DMS153 treated with DMSO at 0.1 percent for 48 hours (cell line): ENCODE measurements at regions not wholly inside any gene's neighbourhood (a gene's known extent, or its start where the extent isn't known, plus 50 kb on each side); places are given as distances from the start of the nearest gene placed in this dataset.
"Not testable (repeated sequence)": the region's sequence is repeated elsewhere in the genome, so short reads cannot be mapped to it uniquely, and the experiment has no call there.

Source experiments
- DNase-seq: peaks from one replicate; lab custom pipeline; 2025; ENCODE audit not compliant: unreplicated experiment; lab: John Stamatoyannopoulos, UW

GRCh38 chr2:41033127-41033526 lies 581.2 kb upstream of the SLC8A1 start:
- no peak for DNase-seq

GRCh38 chr2:41038408-41038807 lies 586.5 kb upstream of the SLC8A1 start:
- no peak for DNase-seq

GRCh38 chr2:41039750-41040149 lies 587.9 kb upstream of the SLC8A1 start:
- not testable (repeated sequence) for DNase-seq

- no peak for DNase-seq
Observed at GRCh38 chr2:41040782-41041520, 589.1 kb upstream of the SLC8A1 start.

- DNase-seq = no peak
Observed at GRCh38 chr2:41042343-41042742, 590.5 kb upstream of the SLC8A1 start.

- DNase-seq = no peak
Observed at GRCh38 chr2:41061356-41061755, 609.5 kb upstream of the SLC8A1 start.

GRCh38 chr2:41062336-41062735 lies 610.4 kb upstream of the SLC8A1 start:
- DNase-seq = no peak

GRCh38 chr2:41066168-41066567 lies 614.3 kb upstream of the SLC8A1 start:
- DNase-seq = no peak

- peak; percentile 53 for DNase-seq
Observed at GRCh38 chr2:41068740-41069139, 616.9 kb upstream of the SLC8A1 start.

GRCh38 chr2:41078341-41078740 lies 626.5 kb upstream of the SLC8A1 start:
- no peak for DNase-seq

- DNase-seq = no peak
Observed at GRCh38 chr2:41079011-41079410, 627.1 kb upstream of the SLC8A1 start.

- DNase-seq = no peak
Observed at GRCh38 chr2:41084321-41084720, 632.4 kb upstream of the SLC8A1 start.

GRCh38 chr2:41087946-41088345 lies 636.1 kb upstream of the SLC8A1 start:
- DNase-seq = no peak

GRCh38 chr2:41101281-41101680 lies 649.4 kb upstream of the SLC8A1 start:
- DNase-seq = no peak

- no peak for DNase-seq
Observed at GRCh38 chr2:41109744-41110143, 657.9 kb upstream of the SLC8A1 start.

- no peak for DNase-seq
Observed at GRCh38 chr2:41111836-41112627, 660.1 kb upstream of the SLC8A1 start.

- DNase-seq = no peak
Observed at GRCh38 chr2:41116106-41116797, 664.4 kb upstream of the SLC8A1 start.

- no peak for DNase-seq
Observed at GRCh38 chr2:41119489-41119888, 667.6 kb upstream of the SLC8A1 start.

- no peak for DNase-seq
Observed at GRCh38 chr2:41123341-41123740, 671.5 kb upstream of the SLC8A1 start.

- no peak for DNase-seq
Observed at GRCh38 chr2:41127351-41127750, 675.5 kb upstream of the SLC8A1 start.

GRCh38 chr2:41129988-41130387 lies 678.1 kb upstream of the SLC8A1 start:
- no peak for DNase-seq

- DNase-seq = no peak
Observed at GRCh38 chr2:41137031-41137430, 685.1 kb upstream of the SLC8A1 start.
